Common myeloid progenitor, CD34-positive (primary cell): ENCODE measurements at regions not wholly inside any gene's neighbourhood (a gene's known extent, or its start where the extent isn't known, plus 50 kb on each side); places are given as distances from the start of the nearest gene placed in this dataset.
A peak's percentile ranks its signal among the peaks of the same experiment; 100 is the strongest.

Experiments
- CTCF ChIA-PET: fragments of 350-600 bp; sonication (Branson Sonifier 250); formaldehyde crosslinking; loops from one replicate; lab custom pipeline; 2021; ENCODE audit warnings: antibody characterized with exemption; lab: Charles Lee
- POLR2A ChIA-PET: fragments of 350-600 bp; sonication (Branson Sonifier 250); formaldehyde crosslinking; loops from one replicate; lab custom pipeline; 2021; ENCODE audit warnings: antibody characterized with exemption; lab: Charles Lee
- DNase-seq, 3 donors: peaks; one replicate each; pipeline versions ENCODE4 v3.0.0 to v3.0.0-alpha.2; 2013
- H3K27ac ChIP-seq, 2 experiments: 1 replicate in 1 of 2; 2 replicates in 1 of 2; pipeline ENCODE4 v1.7.0; 2013; ENCODE audit warnings: inconsistent platforms in 2 of 2, low read length in 2 of 2, mild to moderate bottlenecking in 2 of 2, low read depth in 1 of 2, moderate library complexity in 1 of 2; ENCODE audit not compliant: severe bottlenecking in 2 of 2, insufficient read depth in 1 of 2, poor library complexity in 1 of 2
- H3K27me3 ChIP-seq, 5 experiments: replicated peaks in 2 of 5; 1 replicate in 3 of 5; 2 replicates in 2 of 5; pipeline versions ENCODE4 v1.6.1 to v1.7.0; 2013; ENCODE audit warnings: low read length in 4 of 5, mild to moderate bottlenecking in 2 of 5, moderate library complexity in 2 of 5, inconsistent platforms in 1 of 5; ENCODE audit not compliant: insufficient read depth in 5 of 5, control insufficient read depth in 4 of 5
- H3K36me3 ChIP-seq, 4 experiments: 1 replicate in 2 of 4; 2 replicates in 2 of 4; pipeline versions ENCODE4 v1.6.1 to v1.7.0; 2013; ENCODE audit warnings: low read length in 3 of 4, control low read depth in 1 of 4, mild to moderate bottlenecking in 1 of 4; ENCODE audit not compliant: control insufficient read depth in 4 of 4, insufficient read depth in 4 of 4
- H3K4me1 ChIP-seq, 4 experiments: 1 replicate in 3 of 4; 2 replicates in 1 of 4; pipeline versions ENCODE4 v1.6.1 to v1.7.1; 2013; ENCODE audit warnings: low read length in 3 of 4, mild to moderate bottlenecking in 3 of 4, control low read depth in 1 of 4, inconsistent platforms in 1 of 4, moderate library complexity in 1 of 4; ENCODE audit not compliant: control insufficient read depth in 4 of 4, insufficient read depth in 4 of 4; ENCODE audit errors: control extremely low read depth in 1 of 4
- H3K4me3 ChIP-seq, 7 experiments: 1 replicate in 4 of 7; 2 replicates in 3 of 7; pipeline versions ENCODE4 v1.5.1 to v1.7.0; 2013; ENCODE audit warnings: mild to moderate bottlenecking in 7 of 7, low read length in 6 of 7, moderate library complexity in 6 of 7, inconsistent platforms in 2 of 7, low read depth in 2 of 7, control low read depth in 1 of 7; ENCODE audit not compliant: insufficient read depth in 4 of 7, control insufficient read depth in 1 of 7; ENCODE audit errors: extremely low read depth in 1 of 7
- H3K9me3 ChIP-seq, 5 experiments: 1 replicate in 4 of 5; 2 replicates in 1 of 5; pipeline versions ENCODE4 v1.6.1 to v1.7.1; 2013; ENCODE audit warnings: low read length in 4 of 5, mild to moderate bottlenecking in 2 of 5, inconsistent platforms in 1 of 5, low read depth in 1 of 5, moderate library complexity in 1 of 5; ENCODE audit not compliant: control insufficient read depth in 4 of 5, insufficient read depth in 2 of 5; ENCODE audit errors: control extremely low read depth in 1 of 5
- WGBS: methylation state at CpG from one replicate; pipeline ENCODE4 v1.1.5; 2013; ENCODE audit not compliant: insufficient coverage; 5-methylcytosine and 5-hydroxymethylcytosine counted together

DNA sequence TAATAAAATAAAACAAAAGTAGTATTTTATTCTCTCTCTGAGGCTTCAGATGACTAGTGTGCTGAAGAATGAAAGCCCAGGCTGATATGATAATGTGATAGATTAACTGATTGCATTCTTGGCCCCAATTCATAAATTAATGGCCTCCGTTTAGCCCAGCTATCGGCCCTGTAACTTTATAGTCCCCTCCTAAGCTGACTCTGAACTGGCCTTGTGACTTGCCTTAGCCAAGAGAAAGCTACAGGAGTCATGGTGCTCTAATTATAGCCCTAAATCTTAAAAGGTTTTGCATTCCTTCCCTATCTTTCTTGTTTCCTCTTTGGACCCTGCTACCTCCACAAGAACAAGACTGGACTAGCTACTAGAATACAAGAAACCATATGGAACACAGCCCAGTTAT lies 123.2 kb upstream of the EPHA3 start:
- no peaks in the 10 kb centered on the region for H3K4me1 ChIP-seq
- WGBS: 100% methylated on average over 2 of the region's 2 CpGs
- no peak for DNase-seq
- POLR2A ChIA-PET: no interaction called here
- H3K27ac ChIP-seq: no peak overlapping the region
- no peaks in the 10 kb centered on the region for H3K36me3 ChIP-seq
- H3K27me3 ChIP-seq: no peaks in the 10 kb centered on the region
- CTCF ChIA-PET: no interaction called here
- H3K9me3 ChIP-seq: no peaks in the 10 kb centered on the region
- H3K4me3 ChIP-seq: no peak overlapping the region

- ChIA-PET CTCF (interaction anchor here (2.9 kb wide), 1 partner anchor 12 kb away, joined by 6 read pairs; no protein-coding TSS in a partner anchor), POLR2A (no interaction called here)
- no peaks in the 10 kb centered on the region for H3K36me3 ChIP-seq
- no peaks in the 10 kb centered on the region for H3K4me1 ChIP-seq
- no peak for DNase-seq
- WGBS: no CpG with 5 or more reads among the region's 2 CpGs
- no peaks in the 10 kb centered on the region for H3K27me3 ChIP-seq
- H3K4me3 ChIP-seq: no peak overlapping the region
- H3K9me3 ChIP-seq: no peaks in the 10 kb centered on the region
- H3K27ac ChIP-seq: no peak overlapping the region
These were observed 122.6 kb upstream of the EPHA3 start for GRCh38 chr3:88984832-88985231.

DNA sequence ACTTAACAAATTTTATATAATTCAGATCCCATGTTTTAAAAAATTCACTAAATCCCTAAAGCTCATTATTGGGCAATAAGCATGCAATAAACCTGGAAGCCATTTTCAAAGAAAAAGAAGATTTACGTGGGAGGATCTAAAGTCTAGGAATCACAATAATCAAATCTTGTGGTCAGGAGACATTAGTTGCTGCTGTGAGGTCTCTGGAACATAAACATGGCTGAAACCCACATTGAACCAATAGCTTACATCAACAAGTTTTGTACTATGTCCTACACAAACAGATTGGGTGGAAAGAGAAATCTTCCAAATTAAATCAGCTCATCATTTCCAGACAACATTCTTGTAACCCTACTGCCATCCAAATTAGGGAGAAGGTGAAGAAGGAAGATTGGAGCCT lies 121.9 kb upstream of the EPHA3 start:
- no peaks in the 10 kb centered on the region for H3K9me3 ChIP-seq
- H3K36me3 ChIP-seq: no peaks in the 10 kb centered on the region
- no peaks in the 10 kb centered on the region for H3K4me1 ChIP-seq
- ChIA-PET POLR2A (no interaction called here), CTCF (interaction anchor here (2.9 kb wide), 1 partner anchor 12 kb away, joined by 6 read pairs; no protein-coding TSS in a partner anchor)
- H3K27me3 ChIP-seq: no peaks in the 10 kb centered on the region
- no CpG with 5 or more reads among the region's 1 CpG for WGBS
- H3K4me3 ChIP-seq: no peak overlapping the region
- DNase-seq: no peak
- H3K27ac ChIP-seq: no peak overlapping the region

DNA sequence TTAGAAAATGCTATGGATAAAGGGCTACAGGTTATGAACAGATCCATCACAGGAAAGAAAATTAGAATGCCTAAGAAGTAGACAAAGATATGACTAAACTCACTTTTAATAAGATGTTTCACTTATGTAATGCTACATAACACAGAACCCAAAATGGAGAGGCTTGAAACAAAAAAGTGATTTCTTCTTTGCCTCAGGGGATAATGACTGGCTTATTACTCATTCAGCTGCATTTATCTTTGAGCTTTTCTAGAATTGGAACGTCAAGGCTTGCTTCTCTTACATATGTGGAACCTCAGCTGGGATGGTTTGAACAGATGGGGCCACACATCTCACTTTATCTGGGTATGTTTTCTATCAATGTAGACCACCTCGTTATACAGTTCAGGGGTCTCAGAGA lies 120.6 kb upstream of the EPHA3 start:
- Histone ChIP-seq H3K36me3 (no peaks in the 10 kb centered on the region), H3K27me3 (no peaks in the 10 kb centered on the region), H3K4me3 (no peak overlapping the region), H3K27ac (no peak overlapping the region), H3K4me1 (no peaks in the 10 kb centered on the region), H3K9me3 (no peaks in the 10 kb centered on the region)
- ChIA-PET POLR2A (interaction anchor here (0.6 kb wide), 1 partner anchor 119 kb away, joined by 3 read pairs; no protein-coding TSS in a partner anchor), CTCF (interaction anchor here (2.9 kb wide), 1 partner anchor 10 kb away, joined by 6 read pairs; no protein-coding TSS in a partner anchor)
- 89% methylated on average over 1 of the region's 2 CpGs for WGBS
- DNase-seq: no peak

DNA sequence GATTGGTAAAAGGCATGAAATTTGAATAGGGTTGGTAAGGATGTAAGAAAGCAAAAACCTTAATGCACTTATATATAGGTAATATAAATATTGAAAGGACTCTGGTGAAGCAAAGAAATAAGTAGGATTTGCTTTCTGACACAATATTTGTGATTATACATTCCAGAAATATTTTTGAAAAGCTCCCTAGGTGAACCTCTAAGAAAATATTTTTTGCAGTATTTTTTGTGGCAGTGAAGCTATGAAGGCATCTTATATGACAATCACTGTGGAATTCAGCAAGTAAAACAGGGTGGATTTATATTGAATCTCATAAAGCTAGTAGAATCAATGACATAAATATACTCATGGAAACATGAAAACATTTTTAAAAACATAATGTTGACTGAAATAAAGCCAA lies 119.6 kb upstream of the EPHA3 start:
- H3K9me3 ChIP-seq: no peaks in the 10 kb centered on the region
- ChIA-PET CTCF (interaction anchor here (1.0 to 2.9 kb wide), 2 partner anchors 9 to 12 kb away, joined by 3 to 6 read pairs; no protein-coding TSS in a partner anchor), POLR2A (no interaction called here)
- no peak for DNase-seq
- no peak overlapping the region for H3K27ac ChIP-seq
- H3K27me3 ChIP-seq: no peaks in the 10 kb centered on the region
- peak overlapping the region in 1 of 7 experiments; percentile 12 for H3K4me3 ChIP-seq
- H3K36me3 ChIP-seq: no peaks in the 10 kb centered on the region
- no peaks in the 10 kb centered on the region for H3K4me1 ChIP-seq

- no peak overlapping the region for H3K27ac ChIP-seq
- no peaks in the 10 kb centered on the region for H3K36me3 ChIP-seq
- WGBS: 100% methylated on average over 3 of the region's 3 CpGs
- CTCF ChIA-PET: no interaction called here
- no peaks in the 10 kb centered on the region for H3K27me3 ChIP-seq
- DNase-seq: no peak
- no peaks in the 10 kb centered on the region for H3K4me1 ChIP-seq
- no peaks in the 10 kb centered on the region for H3K9me3 ChIP-seq
- POLR2A ChIA-PET: no interaction called here
- H3K4me3 ChIP-seq: no peak overlapping the region
These were observed 118.5 kb upstream of the EPHA3 start for GRCh38 chr3:88988906-88989305.

DNA sequence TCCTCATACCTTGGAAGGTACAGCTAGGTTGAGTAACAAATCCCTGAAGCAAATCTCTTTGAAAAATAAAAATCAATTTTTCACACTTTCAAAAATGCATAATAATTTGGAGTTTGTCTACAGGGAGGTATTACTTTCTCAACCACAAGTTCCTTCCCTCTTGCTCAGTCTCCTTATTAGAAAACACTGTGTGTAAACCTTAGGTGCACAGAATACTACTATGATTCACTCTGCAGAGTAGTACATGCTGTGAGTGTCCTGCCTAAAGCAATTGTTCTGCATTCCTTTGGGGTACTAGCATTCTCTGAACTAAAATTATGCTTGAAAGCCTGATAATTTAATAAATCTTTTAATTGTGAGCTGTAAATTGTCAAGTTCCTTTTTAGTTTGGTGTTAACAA lies 115.9 kb upstream of the EPHA3 start:
- no peak overlapping the region for H3K27ac ChIP-seq
- H3K27me3 ChIP-seq: no peaks in the 10 kb centered on the region
- no peaks in the 10 kb centered on the region for H3K36me3 ChIP-seq
- POLR2A ChIA-PET: no interaction called here
- CTCF ChIA-PET: interaction anchor here (0.8 to 1.0 kb wide), 2 partner anchors 21 to 39 kb away, joined by 3 read pairs; no protein-coding TSS in a partner anchor
- H3K9me3 ChIP-seq: no peaks in the 10 kb centered on the region
- no peaks in the 10 kb centered on the region for H3K4me1 ChIP-seq
- H3K4me3 ChIP-seq: no peak overlapping the region
- DNase-seq: no peak
